ENCODE measurements at regions not wholly inside any gene's neighbourhood (a gene's known extent, or its start where the extent isn't known, plus 50 kb on each side); places are given as distances from the start of the nearest gene placed in this dataset.

- no peak for TF ChIP-seq CTCF (IDR thresholded peaks at IDR 0.05)
- no peak for TF ChIP-seq POLR2A (IDR thresholded peaks at IDR 0.05)
Measured at GRCh38 chr2:18439716-18440115, 120.7 kb downstream of the RDH14 start.
